ENCODE measurements at regions not wholly inside any gene's neighbourhood (a gene's known extent, or its start where the extent isn't known, plus 50 kb on each side); places are given as distances from the start of the nearest gene placed in this dataset.

- TF ChIP-seq CTCF (conservative IDR thresholded peaks at IDR 0.05; ENCODE audit: low read length) (no peak), EZH2phosphoT487 (IDR thresholded peaks at IDR 0.05; ENCODE audit: borderline replicate concordance, low read depth, low read length) (no peak)
Measured at GRCh38 chr16:65634291-65634690, 512.4 kb upstream of the CDH11 start.
